ENCODE measurements at regions not wholly inside any gene's neighbourhood (a gene's known extent, or its start where the extent isn't known, plus 50 kb on each side); places are given as distances from the start of the nearest gene placed in this dataset.

- TF ChIP-seq CREB5 (CRISPR knock-in tag; IDR thresholded peaks at IDR 0.05; ENCODE audit: low read depth), result no peak
- TF ChIP-seq CSDC2 (CRISPR knock-in tag; IDR thresholded peaks at IDR 0.05), result no peak
- no peak for TF ChIP-seq ARNTL (CRISPR knock-in tag; IDR thresholded peaks at IDR 0.05; ENCODE audit: borderline replicate concordance, low read depth)
Observed at GRCh38 chr3:177567833-177568232, 370.6 kb upstream of the TBL1XR1 start (continued).

- TF ChIP-seq ZNF565 (CRISPR knock-in tag; conservative IDR thresholded peaks at IDR 0.05; ENCODE audit: low read depth), result no peak
Observed at GRCh38 chr3:177569193-177569592, 371.9 kb upstream of the TBL1XR1 start.

GRCh38 chr3:177569875-177570657 lies 372.8 kb upstream of the TBL1XR1 start:
- no peak for ATAC-seq
- no peak for TF ChIP-seq OSR1 (CRISPR knock-in tag; IDR thresholded peaks at IDR 0.05)
- no peak for TF ChIP-seq TCF4 (CRISPR knock-in tag; IDR thresholded peaks at IDR 0.05; ENCODE audit: borderline replicate concordance)
- no peak for TF ChIP-seq PATZ1 (CRISPR knock-in tag; IDR thresholded peaks at IDR 0.05; ENCODE audit: borderline replicate concordance)
- no peak for TF ChIP-seq ZFP3 (CRISPR knock-in tag; IDR thresholded peaks at IDR 0.05)
- TF ChIP-seq ZC3H10 (CRISPR knock-in tag; IDR thresholded peaks at IDR 0.05), result no peak
- no peak for TF ChIP-seq ESRRG (CRISPR knock-in tag; IDR thresholded peaks at IDR 0.05)
- no peak for TF ChIP-seq RARB (CRISPR knock-in tag; IDR thresholded peaks at IDR 0.05)
- TF ChIP-seq ISL1 (CRISPR knock-in tag; IDR thresholded peaks at IDR 0.05), result no peak
- TF ChIP-seq ZNF8 (CRISPR knock-in tag; IDR thresholded peaks at IDR 0.05), result no peak
- no peak for TF ChIP-seq ZFP30 (CRISPR knock-in tag; IDR thresholded peaks at IDR 0.05)
- no peak for TF ChIP-seq ARNTL (CRISPR knock-in tag; IDR thresholded peaks at IDR 0.05; ENCODE audit: borderline replicate concordance, low read depth)
- no peak for TF ChIP-seq TOX (CRISPR knock-in tag; IDR thresholded peaks at IDR 0.05; ENCODE audit: borderline replicate concordance)
- no peak for TF ChIP-seq CREB5 (CRISPR knock-in tag; IDR thresholded peaks at IDR 0.05; ENCODE audit: low read depth)
- TF ChIP-seq TSHZ2 (CRISPR knock-in tag; IDR thresholded peaks at IDR 0.05), result no peak
- TF ChIP-seq BACH2 (CRISPR knock-in tag; IDR thresholded peaks at IDR 0.05; ENCODE audit: borderline replicate concordance), result no peak
- TF ChIP-seq SNAI2 (CRISPR knock-in tag; IDR thresholded peaks at IDR 0.05), result no peak

More at GRCh38 chr3:177569193-177569592, 371.9 kb upstream of the TBL1XR1 start:
- ATAC-seq, result no peak

GRCh38 chr3:177571271-177571943 lies 374.1 kb upstream of the TBL1XR1 start:
- no peak for ATAC-seq
- TF ChIP-seq CREB5 (CRISPR knock-in tag; IDR thresholded peaks at IDR 0.05; ENCODE audit: low read depth), result no peak
- no peak for TF ChIP-seq PATZ1 (CRISPR knock-in tag; IDR thresholded peaks at IDR 0.05; ENCODE audit: borderline replicate concordance)
- TF ChIP-seq PPARA (CRISPR knock-in tag; IDR thresholded peaks at IDR 0.05; ENCODE audit: borderline replicate concordance), result no peak
- TF ChIP-seq ZNF565 (CRISPR knock-in tag; conservative IDR thresholded peaks at IDR 0.05; ENCODE audit: low read depth), result no peak

Measured in SK-N-SH treated with all-trans-retinoic acid at 6 μM for 48 hours (cell line).